Liver (tissue), 8 donors: ENCODE measurements at regions not wholly inside any gene's neighbourhood (a gene's known extent, or its start where the extent isn't known, plus 50 kb on each side); places are given as distances from the start of the nearest gene placed in this dataset.

ENCODE experiments used
- DNase-seq: peaks from one replicate; pipeline ENCODE4 v3.0.0-alpha.2; 2017; ENCODE audit warnings: low spot score
- H3K27ac ChIP-seq, 2 donors: one replicate each; pipeline ENCODE4 v1.7.0; 2013; ENCODE audit warnings: inconsistent platforms in 2 of 2, low read length in 2 of 2, control low read depth in 1 of 2, low read depth in 1 of 2, mild to moderate bottlenecking in 1 of 2
- H3K27me3 ChIP-seq, 4 donors: one replicate each; pipeline versions ENCODE4 v1.6.1 to v1.7.0; 2013; ENCODE audit warnings: low read length in 3 of 4, inconsistent platforms in 1 of 4, mild to moderate bottlenecking in 1 of 4, moderate library complexity in 1 of 4; ENCODE audit not compliant: control insufficient read depth in 4 of 4, insufficient read depth in 4 of 4
- H3K36me3 ChIP-seq, 4 donors: one replicate each; pipeline versions ENCODE4 v1.6.1 to v1.7.0; 2013; ENCODE audit warnings: low read length in 3 of 4, mild to moderate bottlenecking in 3 of 4, low read depth in 1 of 4, moderate library complexity in 1 of 4; ENCODE audit not compliant: control insufficient read depth in 4 of 4, insufficient read depth in 3 of 4
- H3K4me1 ChIP-seq, 4 donors: one replicate each; pipeline versions ENCODE4 v1.6.1 to v1.7.0; 2013; ENCODE audit warnings: low read length in 3 of 4, mild to moderate bottlenecking in 3 of 4, moderate library complexity in 1 of 4; ENCODE audit not compliant: control insufficient read depth in 4 of 4, insufficient read depth in 4 of 4
- H3K4me3 ChIP-seq, 3 donors: one replicate each; pipeline versions ENCODE4 v1.6.1 to v1.7.0; 2013; ENCODE audit warnings: low read length in 3 of 3, control low read depth in 1 of 3, low read depth in 1 of 3, mild to moderate bottlenecking in 1 of 3
- H3K9ac ChIP-seq, 2 donors: one replicate each; pipeline ENCODE4 v1.7.0; 2013; ENCODE audit warnings: low read length in 2 of 2, mild to moderate bottlenecking in 2 of 2, moderate library complexity in 2 of 2, control low read depth in 1 of 2, low read depth in 1 of 2
- H3K9me3 ChIP-seq, 4 donors: one replicate each; pipeline versions ENCODE4 v1.6.1 to v1.7.0; 2013; ENCODE audit warnings: low read length in 3 of 4; ENCODE audit not compliant: control insufficient read depth in 4 of 4
- FOXA1 ChIP-seq: IDR thresholded peaks from 2 replicates; pipeline ENCODE4 v1.6.1; 2016; ENCODE audit warnings: antibody characterized with exemption
- FOXA2 ChIP-seq: IDR thresholded peaks from 2 replicates; pipeline ENCODE4 v1.6.1; 2016; ENCODE audit warnings: antibody characterized with exemption
- HNF4A ChIP-seq, 2 donors: conservative IDR thresholded peaks; 2 replicates each; pipeline ENCODE4 v1.6.1; 2016; ENCODE audit warnings: antibody characterized with exemption in 2 of 2, mild to moderate bottlenecking in 2 of 2
- HNF4G ChIP-seq: IDR thresholded peaks from 2 replicates; pipeline ENCODE4 v1.6.1; 2016; ENCODE audit warnings: antibody characterized with exemption
- JUND ChIP-seq, 2 donors: IDR thresholded peaks; 2 replicates each; pipeline ENCODE4 v1.6.1; 2016; ENCODE audit warnings: antibody characterized with exemption in 2 of 2
- NR2F2 ChIP-seq: IDR thresholded peaks from 2 replicates; pipeline ENCODE4 v1.6.1; 2016; ENCODE audit warnings: antibody characterized with exemption
- RAD21 ChIP-seq, 2 donors: IDR thresholded peaks; 2 replicates each; pipeline ENCODE4 v1.6.1; 2016; ENCODE audit warnings: antibody characterized with exemption in 2 of 2, mild to moderate bottlenecking in 2 of 2
- RXRA ChIP-seq, 2 donors: IDR thresholded peaks; 2 replicates each; pipeline ENCODE4 v1.6.1; 2017 to 2018; ENCODE audit warnings: antibody characterized with exemption in 2 of 2, mild to moderate bottlenecking in 1 of 2
- SP1 ChIP-seq: IDR thresholded peaks from 2 replicates; pipeline ENCODE4 v1.6.1; 2018; ENCODE audit warnings: antibody characterized with exemption, mild to moderate bottlenecking
- YY1 ChIP-seq: IDR thresholded peaks from 2 replicates; pipeline ENCODE4 v1.6.1; 2016; ENCODE audit warnings: antibody characterized with exemption, mild to moderate bottlenecking
- WGBS: extraction: QIAGEN DNeasy Blood & Tissue Kit; methylation state at CpG from one replicate; pipeline ENCODE4 v1.1.7; 2013; 5-methylcytosine and 5-hydroxymethylcytosine counted together
- TF ChIP-seq, protein P1 (sequence below): fragments of 150-350 bp; IDR thresholded peaks from 2 replicates; pipeline ENCODE4 v1.5.1; 2017; ENCODE audit warnings: improper control_type of control experiment, low read depth, low read length; ENCODE audit not compliant: missing input control
- TF ChIP-seq, protein P2 (sequence below): IDR thresholded peaks from 2 replicates; pipeline ENCODE4 v1.6.1; 2016; ENCODE audit warnings: antibody characterized with exemption
- TF ChIP-seq, protein P3 (sequence below): IDR thresholded peaks from 2 replicates; pipeline ENCODE4 v1.6.1; 2016; ENCODE audit warnings: antibody characterized with exemption
- donor health status: healthy.
- donor health status: healthy.
- donor health status: healthy.
- donor health status: healthy.
- donor health status: healthy.

DNA sequence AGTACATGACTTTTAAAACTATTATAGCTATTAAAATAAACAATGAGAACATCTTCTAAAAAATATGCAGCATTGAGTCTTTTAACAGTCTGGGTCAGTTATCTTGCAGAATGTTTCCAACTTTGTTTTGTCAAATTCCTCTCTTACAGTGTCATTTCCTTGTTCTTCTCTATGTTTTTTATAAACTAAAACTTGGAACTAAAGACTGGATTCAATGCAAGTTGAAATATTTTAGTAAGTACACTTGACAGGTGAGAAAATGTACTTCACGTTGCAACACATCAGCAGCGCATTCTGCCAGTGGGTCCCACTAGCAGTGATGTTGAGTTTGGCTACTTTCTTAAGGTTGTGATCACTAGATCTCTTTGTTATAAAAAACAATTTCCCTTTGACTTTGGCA is 1407.6 kb upstream of the RAG2 start:
- H3K4me3 ChIP-seq: no peak overlapping the region
- no peaks in the 10 kb centered on the region for H3K27me3 ChIP-seq
- H3K36me3 ChIP-seq: no peaks in the 10 kb centered on the region
- no peak for DNase-seq
- H3K9ac ChIP-seq: no peak overlapping the region
- peaks cover 0 to 4% (median 0%) of the 10 kb centered on the region in 4 donors for H3K9me3 ChIP-seq
- H3K4me1 ChIP-seq: no peaks in the 10 kb centered on the region
- TF ChIP-seq RAD21 (IDR thresholded peaks at IDR 0.05) (peak in 1 of 2 donors; percentile 8), FOXA2 (no peak)
- WGBS: 79% methylated on average over 2 of the region's 2 CpGs
- H3K27ac ChIP-seq: no peak overlapping the region

DNA sequence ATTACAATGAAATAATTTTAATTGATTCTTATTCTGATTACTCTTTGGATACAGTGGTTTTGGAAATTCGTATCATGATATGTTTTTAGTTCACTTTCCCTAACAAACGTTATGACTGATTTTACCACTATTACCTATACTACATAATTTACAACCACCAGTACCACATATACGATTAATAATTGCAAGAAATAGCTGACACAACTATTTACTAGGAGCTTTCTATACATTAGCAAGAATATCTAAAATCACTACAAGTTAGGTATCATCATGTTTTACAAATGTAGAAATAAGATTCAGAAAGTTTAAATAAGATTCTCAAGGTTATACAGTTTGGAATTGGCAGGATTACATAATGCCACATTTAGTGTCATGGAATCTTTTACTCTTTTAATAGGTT is 1401.1 kb upstream of the RAG2 start:
- Histone ChIP-seq H3K36me3 (no peaks in the 10 kb centered on the region), H3K9ac (no peak overlapping the region), H3K9me3 (peaks cover 0 to 4% (median 0%) of the 10 kb centered on the region in 4 donors), H3K4me3 (no peak overlapping the region), H3K27me3 (no peaks in the 10 kb centered on the region), H3K4me1 (no peaks in the 10 kb centered on the region), H3K27ac (no peak overlapping the region)
- DNase-seq: no peak
- TF ChIP-seq, protein P1, sequence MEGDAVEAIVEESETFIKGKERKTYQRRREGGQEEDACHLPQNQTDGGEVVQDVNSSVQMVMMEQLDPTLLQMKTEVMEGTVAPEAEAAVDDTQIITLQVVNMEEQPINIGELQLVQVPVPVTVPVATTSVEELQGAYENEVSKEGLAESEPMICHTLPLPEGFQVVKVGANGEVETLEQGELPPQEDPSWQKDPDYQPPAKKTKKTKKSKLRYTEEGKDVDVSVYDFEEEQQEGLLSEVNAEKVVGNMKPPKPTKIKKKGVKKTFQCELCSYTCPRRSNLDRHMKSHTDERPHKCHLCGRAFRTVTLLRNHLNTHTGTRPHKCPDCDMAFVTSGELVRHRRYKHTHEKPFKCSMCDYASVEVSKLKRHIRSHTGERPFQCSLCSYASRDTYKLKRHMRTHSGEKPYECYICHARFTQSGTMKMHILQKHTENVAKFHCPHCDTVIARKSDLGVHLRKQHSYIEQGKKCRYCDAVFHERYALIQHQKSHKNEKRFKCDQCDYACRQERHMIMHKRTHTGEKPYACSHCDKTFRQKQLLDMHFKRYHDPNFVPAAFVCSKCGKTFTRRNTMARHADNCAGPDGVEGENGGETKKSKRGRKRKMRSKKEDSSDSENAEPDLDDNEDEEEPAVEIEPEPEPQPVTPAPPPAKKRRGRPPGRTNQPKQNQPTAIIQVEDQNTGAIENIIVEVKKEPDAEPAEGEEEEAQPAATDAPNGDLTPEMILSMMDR: no peak
- TF ChIP-seq JUND (IDR thresholded peaks at IDR 0.05) (no peak), HNF4G (no peak), FOXA1 (no peak), HNF4A (conservative IDR thresholded peaks at IDR 0.05) (no peak), NR2F2 (no peak), RXRA (IDR thresholded peaks at IDR 0.05) (no peak)
- TF ChIP-seq, protein P2, sequence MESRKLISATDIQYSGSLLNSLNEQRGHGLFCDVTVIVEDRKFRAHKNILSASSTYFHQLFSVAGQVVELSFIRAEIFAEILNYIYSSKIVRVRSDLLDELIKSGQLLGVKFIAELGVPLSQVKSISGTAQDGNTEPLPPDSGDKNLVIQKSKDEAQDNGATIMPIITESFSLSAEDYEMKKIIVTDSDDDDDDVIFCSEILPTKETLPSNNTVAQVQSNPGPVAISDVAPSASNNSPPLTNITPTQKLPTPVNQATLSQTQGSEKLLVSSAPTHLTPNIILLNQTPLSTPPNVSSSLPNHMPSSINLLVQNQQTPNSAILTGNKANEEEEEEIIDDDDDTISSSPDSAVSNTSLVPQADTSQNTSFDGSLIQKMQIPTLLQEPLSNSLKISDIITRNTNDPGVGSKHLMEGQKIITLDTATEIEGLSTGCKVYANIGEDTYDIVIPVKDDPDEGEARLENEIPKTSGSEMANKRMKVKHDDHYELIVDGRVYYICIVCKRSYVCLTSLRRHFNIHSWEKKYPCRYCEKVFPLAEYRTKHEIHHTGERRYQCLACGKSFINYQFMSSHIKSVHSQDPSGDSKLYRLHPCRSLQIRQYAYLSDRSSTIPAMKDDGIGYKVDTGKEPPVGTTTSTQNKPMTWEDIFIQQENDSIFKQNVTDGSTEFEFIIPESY: no peak
- TF ChIP-seq, protein P3, sequence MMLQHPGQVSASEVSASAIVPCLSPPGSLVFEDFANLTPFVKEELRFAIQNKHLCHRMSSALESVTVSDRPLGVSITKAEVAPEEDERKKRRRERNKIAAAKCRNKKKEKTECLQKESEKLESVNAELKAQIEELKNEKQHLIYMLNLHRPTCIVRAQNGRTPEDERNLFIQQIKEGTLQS: no peak
- WGBS: 60% methylated on average over 3 of the region's 3 CpGs

DNA sequence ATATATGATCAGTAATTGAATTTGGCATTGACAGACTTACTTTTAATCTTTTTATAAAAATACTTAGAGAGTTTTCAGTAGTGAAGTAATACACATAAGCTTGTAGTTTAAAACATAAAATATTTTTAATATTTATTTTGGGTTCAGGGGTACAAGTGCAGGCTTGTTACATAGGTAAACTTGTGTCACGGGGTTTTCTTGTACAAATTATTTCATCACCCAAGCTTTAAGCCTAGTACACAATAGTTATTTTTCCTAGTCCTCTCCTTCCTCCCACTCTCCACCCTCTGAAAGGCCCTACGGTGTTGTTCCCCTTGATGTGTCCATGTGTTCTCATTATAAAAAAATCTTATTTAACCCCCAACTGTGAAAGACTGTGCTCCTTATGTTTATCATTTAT is 1397.8 kb upstream of the RAG2 start:
- Histone ChIP-seq H3K4me3 (no peak overlapping the region), H3K27me3 (no peaks in the 10 kb centered on the region), H3K9ac (no peak overlapping the region), H3K36me3 (no peaks in the 10 kb centered on the region), H3K27ac (no peak overlapping the region), H3K4me1 (no peaks in the 10 kb centered on the region), H3K9me3 (no peaks in the 10 kb centered on the region)
- DNase-seq: no peak
- TF ChIP-seq RAD21 (IDR thresholded peaks at IDR 0.05) (no peak), YY1 (no peak), RXRA (IDR thresholded peaks at IDR 0.05) (no peak), SP1 (no peak)
- TF ChIP-seq, protein P1: no peak
- TF ChIP-seq, protein P2: no peak
- TF ChIP-seq, protein P3: no peak
- 66% methylated on average over 2 of the region's 2 CpGs for WGBS
